B cell (primary cell): ENCODE measurements at regions not wholly inside any gene's neighbourhood (a gene's known extent, or its start where the extent isn't known, plus 50 kb on each side); places are given as distances from the start of the nearest gene placed in this dataset.

ENCODE experiments used
- EZH2 ChIP-seq: IDR thresholded peaks from 2 replicates; pipeline ENCODE4 v1.6.1; 2012; ENCODE audit warnings: borderline replicate concordance, low read depth, mild to moderate bottlenecking, moderate library complexity, low read length; ENCODE audit not compliant: insufficient read depth, poor library complexity, severe bottlenecking
- TF ChIP-seq, protein P1 (sequence below): fragments of 200-600 bp; IDR thresholded peaks from one replicate; pipeline ENCODE4 v1.8.0; 2022; ENCODE audit warnings: antibody characterized with exemption, mild to moderate bottlenecking

DNA sequence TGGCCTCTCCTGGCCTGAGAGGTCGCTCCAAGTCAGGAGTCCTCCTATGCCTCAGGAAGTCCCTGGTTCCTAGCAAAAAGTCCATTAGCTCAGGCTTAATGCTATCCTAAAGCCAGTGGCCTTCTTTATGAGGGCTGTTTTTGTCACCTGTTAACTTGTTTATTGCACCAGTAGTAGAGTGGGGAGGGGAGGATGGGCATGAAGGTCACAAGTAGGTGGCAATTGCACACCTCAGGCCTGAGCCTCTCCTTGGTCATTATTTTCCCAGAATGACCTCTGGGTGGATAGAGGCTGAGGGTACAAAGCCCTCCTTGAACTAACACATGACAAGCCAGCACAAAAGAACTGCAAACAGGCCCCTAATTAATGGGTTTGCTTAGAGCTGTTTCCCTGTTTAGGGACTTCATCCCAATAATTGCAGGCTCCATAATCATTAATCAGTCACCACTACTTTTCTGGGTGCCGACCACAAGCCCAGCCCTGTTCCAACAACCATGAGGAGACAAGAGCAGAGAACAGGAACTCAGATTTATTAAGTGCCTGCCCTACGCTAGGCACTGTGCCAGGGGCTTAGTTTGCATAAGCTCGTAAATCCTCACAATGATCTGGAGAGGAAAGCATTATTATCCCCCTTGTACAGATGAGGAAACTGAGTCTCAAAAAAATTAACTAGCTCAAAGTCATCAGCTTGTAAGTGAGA, 123.0 kb upstream of the PKDCC start:
- TF ChIP-seq, protein P1, sequence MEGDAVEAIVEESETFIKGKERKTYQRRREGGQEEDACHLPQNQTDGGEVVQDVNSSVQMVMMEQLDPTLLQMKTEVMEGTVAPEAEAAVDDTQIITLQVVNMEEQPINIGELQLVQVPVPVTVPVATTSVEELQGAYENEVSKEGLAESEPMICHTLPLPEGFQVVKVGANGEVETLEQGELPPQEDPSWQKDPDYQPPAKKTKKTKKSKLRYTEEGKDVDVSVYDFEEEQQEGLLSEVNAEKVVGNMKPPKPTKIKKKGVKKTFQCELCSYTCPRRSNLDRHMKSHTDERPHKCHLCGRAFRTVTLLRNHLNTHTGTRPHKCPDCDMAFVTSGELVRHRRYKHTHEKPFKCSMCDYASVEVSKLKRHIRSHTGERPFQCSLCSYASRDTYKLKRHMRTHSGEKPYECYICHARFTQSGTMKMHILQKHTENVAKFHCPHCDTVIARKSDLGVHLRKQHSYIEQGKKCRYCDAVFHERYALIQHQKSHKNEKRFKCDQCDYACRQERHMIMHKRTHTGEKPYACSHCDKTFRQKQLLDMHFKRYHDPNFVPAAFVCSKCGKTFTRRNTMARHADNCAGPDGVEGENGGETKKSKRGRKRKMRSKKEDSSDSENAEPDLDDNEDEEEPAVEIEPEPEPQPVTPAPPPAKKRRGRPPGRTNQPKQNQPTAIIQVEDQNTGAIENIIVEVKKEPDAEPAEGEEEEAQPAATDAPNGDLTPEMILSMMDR = no peak
- TF ChIP-seq EZH2 = no peak
